HFFc6 (cell line): ENCODE measurements at regions not wholly inside any gene's neighbourhood (a gene's known extent, or its start where the extent isn't known, plus 50 kb on each side); places are given as distances from the start of the nearest gene placed in this dataset.

ENCODE experiments used
- DNase-seq: peaks from one replicate; pipeline ENCODE4 v3.0.0-alpha.2; 2018
- H3K27ac Mint-ChIP-seq: 2 replicates; pipeline ENCODE4 v1.8.0; 2020; ENCODE audit warnings: mild to moderate bottlenecking, mixed read lengths
- H3K27me3 Mint-ChIP-seq: 2 replicates; pipeline ENCODE4 v1.8.0; 2021; ENCODE audit warnings: mild to moderate bottlenecking, moderate library complexity, mixed read lengths; ENCODE audit not compliant: insufficient read depth
- H3K36me3 Mint-ChIP-seq: 2 replicates; pipeline ENCODE4 v1.8.0; 2021; ENCODE audit warnings: low read depth, mixed read lengths
- H3K4me1 Mint-ChIP-seq: 2 replicates; pipeline ENCODE4 v1.8.0; 2020; ENCODE audit warnings: low read depth, mixed read lengths
- H3K4me3 Mint-ChIP-seq: 2 replicates; pipeline ENCODE4 v1.8.0; 2020; ENCODE audit warnings: mild to moderate bottlenecking, moderate library complexity, mixed read lengths
- H3K9me3 Mint-ChIP-seq: 2 replicates; pipeline ENCODE4 v1.8.0; 2020; ENCODE audit warnings: mild to moderate bottlenecking, mixed read lengths
- CTCF ChIP-seq: fragments of 200-600 bp; sonication (generic); IDR thresholded peaks from 2 replicates; pipeline ENCODE4 v1.5.0; 2021; ENCODE audit warnings: antibody characterized with exemption, mild to moderate bottlenecking

DNA sequence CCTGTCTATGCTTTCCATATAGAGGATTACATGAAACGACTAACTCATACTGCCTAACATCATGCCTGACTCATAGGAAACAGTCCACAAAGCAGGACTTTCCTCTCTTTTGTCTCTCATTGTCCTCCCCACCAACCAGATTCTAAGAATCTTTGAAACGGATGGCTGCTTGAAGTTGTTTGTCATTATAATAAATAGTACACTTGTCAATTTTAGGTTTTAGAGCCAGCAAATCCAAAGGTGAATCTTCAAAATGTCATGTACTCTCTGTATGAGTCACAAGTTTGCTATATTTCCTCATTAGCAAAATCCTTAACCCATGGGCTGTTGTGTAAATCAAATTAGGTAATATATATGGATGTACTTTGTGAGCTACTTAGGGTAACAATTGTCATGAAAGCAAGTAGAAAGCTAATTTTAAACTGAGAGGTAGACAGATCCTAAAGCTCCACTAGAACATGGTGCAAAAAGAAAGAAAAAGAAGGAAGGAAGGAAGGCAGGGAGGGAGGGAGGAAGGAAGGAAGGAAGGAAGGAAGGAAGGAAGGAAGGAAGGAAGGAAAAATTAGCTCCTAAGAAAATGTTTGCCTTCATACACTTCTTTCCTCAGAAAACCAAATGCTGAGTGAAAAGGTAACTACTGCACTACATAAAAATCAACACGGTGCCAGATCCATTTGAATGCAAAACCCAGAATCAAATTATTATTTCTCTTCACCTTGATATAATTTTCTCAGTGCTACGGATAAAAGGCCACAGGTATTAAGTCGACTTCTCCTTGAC lies 129.5 kb upstream of the PRMT6 start:
- Mint-ChIP-seq H3K4me1 (peaks cover 38% of the 10 kb centered on the region), H3K9me3 (no peaks in the 10 kb centered on the region; the same call in 1 of the 2 replicates), H3K27ac (peak overlapping the region; percentile 25; the same call in 1 of the 2 replicates), H3K27me3 (no peaks in the 10 kb centered on the region), H3K36me3 (no peaks in the 10 kb centered on the region), H3K4me3 (no peak overlapping the region)
- peak; percentile 9 for DNase-seq
- TF ChIP-seq CTCF = no peak

DNA sequence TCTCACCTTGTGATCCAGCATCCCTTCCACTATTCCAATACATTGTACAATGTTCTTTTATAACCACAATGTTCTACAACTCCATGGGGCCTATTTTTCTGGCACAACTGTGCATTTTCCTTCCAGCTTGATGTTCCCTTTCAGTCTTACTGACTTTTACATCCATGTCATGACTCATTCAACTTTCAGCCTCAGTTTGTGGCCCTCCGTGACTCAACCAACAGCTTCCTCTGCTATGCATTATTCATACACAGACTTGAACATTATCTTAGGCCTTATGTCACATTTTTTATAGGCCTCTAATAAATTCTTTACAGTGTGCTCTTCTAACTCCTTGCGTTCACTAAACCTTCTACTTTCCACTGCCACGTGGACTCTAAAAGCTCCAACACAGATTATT lies 119.4 kb upstream of the PRMT6 start:
- Mint-ChIP-seq H3K4me1 (peaks cover 25% of the 10 kb centered on the region), H3K27ac (peak overlapping the region; percentile 81), H3K36me3 (no peaks in the 10 kb centered on the region), H3K9me3 (no peaks in the 10 kb centered on the region), H3K4me3 (no peak overlapping the region), H3K27me3 (peaks cover 2% of the 10 kb centered on the region; the same call in 1 of the 2 replicates)
- TF ChIP-seq CTCF = no peak
- peak; percentile 89 for DNase-seq

DNA sequence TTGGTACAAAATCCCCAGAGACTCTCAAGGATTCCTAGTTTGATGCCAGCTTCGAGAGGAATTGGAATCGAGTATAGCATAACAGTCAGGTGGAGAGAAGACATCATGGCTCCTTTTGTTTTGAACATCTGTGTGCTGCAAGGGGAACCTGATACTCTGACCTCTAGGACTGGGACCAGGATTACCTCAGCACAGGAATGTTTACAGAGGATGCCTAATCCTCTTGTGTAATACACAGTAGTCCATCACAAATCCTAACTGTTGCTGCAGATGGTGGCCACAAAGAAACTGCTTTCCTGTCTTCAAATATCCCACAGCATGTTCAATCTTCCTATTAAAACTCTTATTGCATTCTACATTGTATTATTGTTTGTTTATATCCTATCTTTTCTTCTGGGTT lies 111.8 kb upstream of the PRMT6 start:
- Mint-ChIP-seq H3K27me3 (peaks cover 7% of the 10 kb centered on the region; the same call in 1 of the 2 replicates), H3K4me3 (no peak overlapping the region), H3K27ac (no peak overlapping the region), H3K9me3 (no peaks in the 10 kb centered on the region), H3K36me3 (no peaks in the 10 kb centered on the region), H3K4me1 (no peaks in the 10 kb centered on the region; the same call in 1 of the 2 replicates)
- DNase-seq = no peak
- TF ChIP-seq CTCF = no peak

DNA sequence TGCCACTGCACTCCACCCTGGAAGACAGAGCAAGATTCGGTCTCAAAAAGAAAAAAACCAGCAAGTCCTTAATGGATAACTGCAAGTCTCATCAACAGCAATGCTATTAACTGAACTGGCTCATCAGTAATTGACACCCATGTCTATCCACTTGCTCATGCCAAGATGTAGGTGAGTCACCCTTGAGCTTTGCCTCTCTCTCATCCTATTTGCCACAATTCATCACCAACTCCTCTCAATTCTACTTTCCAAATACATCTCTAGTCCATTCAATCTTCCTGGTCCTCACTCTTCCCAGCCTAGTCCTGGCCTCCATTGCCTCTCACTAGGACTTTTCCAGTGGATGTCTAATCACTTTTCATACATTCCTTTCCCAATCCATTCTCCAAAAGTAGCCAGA lies 103.7 kb upstream of the PRMT6 start:
- TF ChIP-seq CTCF = no peak
- Mint-ChIP-seq H3K9me3 (no peaks in the 10 kb centered on the region), H3K4me3 (no peak overlapping the region), H3K4me1 (peaks cover 6% of the 10 kb centered on the region; the same call in 1 of the 2 replicates), H3K27ac (no peak overlapping the region), H3K36me3 (no peaks in the 10 kb centered on the region), H3K27me3 (peaks cover 3% of the 10 kb centered on the region)
- no peak for DNase-seq

DNA sequence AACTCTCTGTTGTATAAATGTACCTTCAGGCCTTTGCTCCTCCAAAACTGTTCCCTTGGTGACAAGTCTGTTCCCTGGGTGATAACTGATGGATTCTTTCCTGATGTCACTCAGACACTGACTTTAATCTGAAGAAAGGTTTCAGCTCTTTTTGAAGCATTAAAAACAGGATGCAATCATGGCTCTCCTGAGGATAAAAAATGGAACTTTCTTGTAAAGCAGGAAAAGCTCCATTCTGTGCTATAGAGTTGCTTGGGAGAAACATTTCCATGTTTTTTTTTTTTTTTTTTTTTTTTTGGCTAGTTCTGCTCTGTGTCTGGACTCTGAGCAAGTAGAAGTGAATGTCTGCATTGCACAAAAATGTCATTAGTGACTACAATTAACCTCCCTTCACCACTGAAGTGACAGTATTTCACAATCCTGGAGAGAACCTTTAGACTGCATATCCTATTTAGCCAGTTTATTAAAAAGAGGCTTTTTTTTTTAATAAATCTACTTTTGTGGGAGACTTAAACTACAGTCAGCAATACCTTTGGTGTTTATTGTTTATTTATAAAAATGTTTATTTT lies 101.7 kb upstream of the PRMT6 start:
- TF ChIP-seq CTCF = no peak
- H3K27me3 Mint-ChIP-seq = no peaks in the 10 kb centered on the region; the same call in 1 of the 2 replicates
- H3K4me1 Mint-ChIP-seq = peaks cover 6% of the 10 kb centered on the region; the same call in 1 of the 2 replicates
- no peaks in the 10 kb centered on the region for H3K9me3 Mint-ChIP-seq
- no peak overlapping the region for H3K4me3 Mint-ChIP-seq
- H3K36me3 Mint-ChIP-seq = no peaks in the 10 kb centered on the region
- no peak overlapping the region for H3K27ac Mint-ChIP-seq
- no peak for DNase-seq
